HG02970 (cell line): ENCODE measurements at regions not wholly inside any gene's neighbourhood (a gene's known extent, or its start where the extent isn't known, plus 50 kb on each side); places are given as distances from the start of the nearest gene placed in this dataset.
A peak's percentile ranks its signal among the peaks of the same experiment; 100 is the strongest.
"Not testable (repeated sequence)": the region's sequence is repeated elsewhere in the genome, so short reads cannot be mapped to it uniquely, and the experiment has no call there.

Experiments used
- ATAC-seq: cut with Tn5 transposase; IDR thresholded peaks from one replicate; pipeline ENCODE4 v1.9.1; 2021; ENCODE audit warnings: mild to moderate bottlenecking, moderate library complexity, moderate number of reproducible peaks; ENCODE audit not compliant: unreplicated experiment, low FRiP score

- ATAC-seq = no peak
Observed at GRCh38 chr4:147139455-147140198, 194.0 kb upstream of the TTC29 start.

GRCh38 chr4:147151763-147152162 lies 206.1 kb upstream of the TTC29 start:
- ATAC-seq = no peak

GRCh38 chr4:147157860-147158701 lies 212.4 kb upstream of the TTC29 start:
- ATAC-seq = no peak

DNA sequence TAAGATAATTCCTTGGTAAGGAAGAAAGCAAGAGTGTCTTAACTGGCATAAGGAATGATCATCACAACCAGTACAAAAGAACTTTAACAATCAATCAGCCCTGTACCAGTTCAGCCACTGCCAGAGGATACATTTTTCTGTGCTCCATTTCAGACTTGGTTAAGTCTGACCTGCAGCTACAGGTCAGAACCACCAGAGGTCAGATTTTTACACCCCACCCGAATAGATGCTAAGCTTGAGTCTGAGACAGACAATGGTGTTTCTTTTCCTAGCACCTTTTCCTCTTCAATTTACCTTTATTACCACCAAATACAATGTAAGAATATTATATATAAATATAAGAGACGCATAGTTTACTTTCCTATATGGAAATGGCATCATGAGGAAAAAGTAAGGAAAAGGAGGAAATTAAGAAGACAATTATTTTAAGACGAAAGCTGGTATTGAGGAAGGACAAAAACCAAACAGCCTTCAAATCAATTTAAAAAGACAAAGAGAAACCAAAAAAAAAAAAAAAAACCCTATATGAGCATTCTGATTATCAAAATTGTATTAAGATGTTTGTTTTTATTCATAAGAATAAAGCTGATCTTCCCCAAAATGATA lies 215.3 kb upstream of the TTC29 start:
- ATAC-seq = peak; percentile 90

DNA sequence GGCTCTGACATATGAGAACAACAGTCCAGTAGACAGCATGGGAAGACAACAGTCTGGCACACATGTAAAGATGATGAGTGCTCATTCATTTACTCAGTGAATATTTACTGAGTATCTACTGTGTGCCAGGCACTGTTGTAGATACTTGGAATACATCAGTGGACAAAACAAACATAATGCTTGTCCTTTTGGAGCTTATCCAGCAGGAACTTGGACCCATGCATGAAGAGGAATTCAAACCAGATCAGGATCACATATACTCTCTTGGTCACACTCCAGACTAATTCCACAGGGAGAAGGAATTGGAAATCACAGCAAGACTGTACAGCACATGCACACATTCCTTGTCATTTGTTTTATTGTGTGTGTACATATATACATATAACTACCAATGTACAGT lies 217.6 kb upstream of the TTC29 start:
- no peak for ATAC-seq

GRCh38 chr4:147168200-147168599 lies 222.5 kb upstream of the TTC29 start:
- not testable (repeated sequence) for ATAC-seq

DNA sequence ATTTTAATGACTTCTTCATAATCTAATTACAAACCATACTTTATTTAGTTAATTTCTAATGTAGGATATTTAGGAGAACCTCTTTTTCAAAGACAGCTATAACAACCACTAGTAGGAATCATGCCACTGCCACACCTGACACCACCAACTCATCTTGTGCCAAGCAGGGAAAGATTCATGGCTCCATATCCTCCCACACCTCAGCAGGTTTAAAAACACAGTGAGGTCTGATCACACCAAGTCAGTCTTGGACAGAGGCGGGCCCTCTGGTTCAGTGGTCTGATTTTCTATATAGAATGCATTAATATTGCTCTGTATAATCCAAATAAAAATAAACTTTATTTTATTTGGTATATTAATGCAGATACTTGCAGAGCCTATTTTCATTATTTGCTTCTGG lies 227.7 kb upstream of the TTC29 start:
- no peak for ATAC-seq

- ATAC-seq = no peak
Observed at GRCh38 chr4:147173797-147174432, 228.3 kb upstream of the TTC29 start.

- no peak for ATAC-seq
Observed at GRCh38 chr4:147174591-147174990, 228.9 kb upstream of the TTC29 start.

DNA sequence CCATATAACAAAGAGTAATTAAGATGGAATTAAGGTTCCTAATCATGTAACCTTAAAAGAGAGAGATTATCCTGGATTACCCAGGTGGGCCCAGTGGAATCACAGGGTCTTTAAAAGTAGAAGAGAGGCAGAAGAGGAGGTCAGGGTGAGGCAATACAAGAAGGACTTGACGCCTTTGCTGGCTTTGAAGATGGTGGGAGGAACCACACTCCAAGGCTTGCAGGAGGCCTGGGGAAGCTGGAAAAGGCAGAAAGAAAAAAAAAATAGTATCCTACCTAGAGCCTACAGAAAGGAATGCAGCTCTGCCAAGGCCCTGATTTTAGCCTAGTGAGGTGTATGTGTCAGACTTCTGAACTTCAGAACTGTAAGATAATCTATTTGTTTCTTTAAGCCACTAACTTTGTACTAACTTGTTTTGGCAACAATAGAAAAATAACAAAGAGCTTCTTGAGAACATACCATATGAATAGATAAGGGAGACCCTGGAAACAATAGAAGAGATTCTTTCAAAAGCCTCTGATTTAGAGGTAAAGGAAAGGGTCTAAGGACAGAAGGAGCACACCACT lies 229.9 kb upstream of the TTC29 start:
- no peak for ATAC-seq

GRCh38 chr4:147182041-147182440 lies 236.4 kb upstream of the TTC29 start:
- no peak for ATAC-seq

- no peak for ATAC-seq
Observed at GRCh38 chr4:147192679-147193078, 247.0 kb upstream of the TTC29 start.

DNA sequence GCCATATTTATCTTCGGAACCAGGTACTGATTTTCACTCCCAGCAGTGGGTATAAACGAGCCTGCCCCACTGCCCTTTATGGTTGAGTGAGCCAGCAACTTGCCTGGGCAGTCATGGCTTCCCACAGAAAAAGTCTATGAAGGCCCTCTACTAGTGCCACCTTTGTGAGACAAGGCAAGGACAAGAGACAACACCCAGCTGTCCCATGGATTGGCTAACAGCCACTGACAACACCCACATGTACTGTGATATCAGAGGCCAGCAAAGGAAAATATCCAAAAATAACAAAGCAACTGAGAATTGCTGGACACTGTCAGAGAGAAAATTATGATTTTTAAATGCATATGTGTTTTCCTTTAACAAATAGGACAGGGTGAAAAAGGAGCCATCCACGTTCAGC lies 248.4 kb upstream of the TTC29 start:
- no peak for ATAC-seq

GRCh38 chr4:147194604-147195003 lies 248.9 kb upstream of the TTC29 start:
- ATAC-seq = no peak

GRCh38 chr4:147195386-147195785 lies 249.7 kb upstream of the TTC29 start:
- no peak for ATAC-seq

DNA sequence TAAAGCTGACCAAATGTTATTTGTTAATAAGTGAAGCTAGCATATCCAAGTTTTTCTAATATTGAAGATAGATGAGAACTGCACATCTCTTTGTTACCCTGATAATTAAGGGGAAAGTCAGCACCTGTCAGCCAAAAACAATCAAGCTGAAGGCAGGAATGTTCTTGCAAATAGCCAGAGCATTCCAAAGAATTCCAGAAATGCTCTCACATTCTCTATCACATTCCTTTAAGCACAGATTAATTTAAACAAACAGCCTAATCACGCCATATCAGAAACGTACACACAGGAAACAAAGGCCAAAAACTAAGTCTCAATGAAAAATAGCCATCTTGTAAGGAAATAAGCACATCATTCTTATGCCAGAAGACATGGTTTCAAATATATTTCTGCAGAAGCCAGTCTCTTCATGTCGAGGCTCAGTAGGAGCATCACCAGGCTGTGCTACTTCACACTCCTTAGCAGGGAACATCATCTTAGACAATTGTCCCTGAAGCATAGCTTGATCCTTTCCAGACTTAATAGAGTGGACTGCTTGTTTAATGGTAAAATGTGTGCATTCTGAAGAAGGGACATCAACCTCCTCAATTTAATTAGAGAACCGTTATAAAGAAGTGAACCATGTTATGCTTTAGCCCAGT lies 252.9 kb upstream of the TTC29 start:
- no peak for ATAC-seq

DNA sequence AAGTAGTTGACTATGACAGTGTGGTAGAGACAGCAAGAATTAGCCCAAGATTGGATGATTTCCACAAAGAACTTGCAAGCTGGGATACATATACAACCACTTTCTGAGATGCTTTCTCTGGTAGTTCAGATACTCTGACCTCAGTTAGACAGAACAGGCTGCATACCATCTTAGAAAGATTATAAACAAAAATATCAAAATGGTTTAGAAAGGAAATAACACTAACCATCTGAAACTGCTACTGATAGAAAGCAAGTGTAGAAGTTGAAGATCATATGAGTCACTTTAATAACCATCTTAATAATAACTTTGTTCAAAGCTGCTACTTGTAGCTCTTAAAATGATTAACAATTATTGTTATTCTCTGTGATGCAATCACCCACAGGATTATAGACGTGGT lies 255.4 kb upstream of the TTC29 start:
- no peak for ATAC-seq

DNA sequence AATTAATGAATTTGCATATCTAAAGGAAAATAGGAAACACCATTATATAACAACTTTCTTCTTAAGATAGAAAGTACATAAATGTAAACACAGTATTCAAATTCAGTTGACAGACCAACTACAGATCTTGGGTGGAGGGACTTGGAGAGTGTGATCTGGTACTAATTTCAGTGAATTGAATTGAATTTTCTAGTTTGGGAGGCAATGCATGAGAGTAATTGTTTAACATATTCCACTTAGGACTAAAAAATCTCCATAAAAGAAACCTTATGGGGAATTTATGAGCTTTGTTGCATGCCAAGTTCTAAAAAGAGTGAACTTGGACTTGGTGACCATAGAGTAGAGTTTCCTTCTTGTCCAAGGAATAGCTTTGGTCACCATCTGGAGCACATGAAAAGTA lies 261.1 kb upstream of the TTC29 start:
- ATAC-seq = no peak

GRCh38 chr4:147207911-147208310 lies 262.2 kb upstream of the TTC29 start:
- no peak for ATAC-seq

DNA sequence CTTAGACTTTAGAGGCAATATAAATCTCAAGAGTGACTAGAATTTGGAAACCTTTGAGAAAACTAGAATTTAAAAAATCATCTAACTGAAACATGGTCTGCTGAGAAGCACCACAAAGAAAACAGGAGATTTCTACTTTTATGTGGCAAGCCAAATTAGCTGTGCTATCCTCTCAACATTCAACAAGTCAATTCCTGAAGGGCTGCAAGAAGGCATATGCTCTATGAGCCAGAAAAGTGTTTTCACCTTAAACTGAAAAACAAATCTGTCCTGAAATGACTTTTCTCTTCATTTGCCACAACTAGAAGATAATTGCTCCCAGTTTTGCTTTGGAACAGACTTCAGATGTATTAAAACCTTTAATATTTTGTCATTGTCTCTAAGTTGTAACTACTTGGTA lies 263.2 kb upstream of the EDNRA start:
- ATAC-seq = no peak
